Activated naive CD8-positive, alpha-beta T cell treated with anti-CD3 and anti-CD28 coated beads, Interleukin-2, amount 10 ng/mL, durations not matched to agents 7 days and 5 days (primary cell): ENCODE measurements at regions not wholly inside any gene's neighbourhood (a gene's known extent, or its start where the extent isn't known, plus 50 kb on each side); places are given as distances from the start of the nearest gene placed in this dataset.
A peak's percentile ranks its signal among the peaks of the same experiment; 100 is the strongest.

Source experiments
- ATAC-seq: fragments of 150-1000 bp; cut with Tn5 transposase; one replicate; pipeline ENCODE4 v1.10.0; 2021; ENCODE audit warnings: low read depth, moderate library complexity
- POLR2A ChIA-PET: fragments of 350-600 bp; sonication (Branson Sonifier 250); formaldehyde crosslinking; loops from one replicate; lab custom pipeline; 2021; ENCODE audit warnings: antibody characterized with exemption; lab: Charles Lee
- DNase-seq: peaks from one replicate; pipeline ENCODE4 v3.0.0; 2021
- H3K27ac Mint-ChIP-seq: one replicate; pipeline ENCODE4 v1.8.0; 2022; ENCODE audit warnings: mild to moderate bottlenecking, mixed read lengths
- H3K27me3 Mint-ChIP-seq: one replicate; pipeline ENCODE4 v1.8.0; 2022; ENCODE audit warnings: mild to moderate bottlenecking, moderate library complexity, mixed read lengths
- H3K36me3 Mint-ChIP-seq: one replicate; pipeline ENCODE4 v1.8.0; 2021; ENCODE audit warnings: mild to moderate bottlenecking, mixed read lengths
- H3K4me1 Mint-ChIP-seq: one replicate; pipeline ENCODE4 v1.8.0; 2021; ENCODE audit warnings: mixed read lengths
- H3K4me3 Mint-ChIP-seq: one replicate; pipeline ENCODE4 v1.8.0; 2022; ENCODE audit warnings: mild to moderate bottlenecking, moderate library complexity, mixed read lengths
- H3K9me3 Mint-ChIP-seq: one replicate; pipeline ENCODE4 v1.8.0; 2021; ENCODE audit warnings: mixed read lengths

DNA sequence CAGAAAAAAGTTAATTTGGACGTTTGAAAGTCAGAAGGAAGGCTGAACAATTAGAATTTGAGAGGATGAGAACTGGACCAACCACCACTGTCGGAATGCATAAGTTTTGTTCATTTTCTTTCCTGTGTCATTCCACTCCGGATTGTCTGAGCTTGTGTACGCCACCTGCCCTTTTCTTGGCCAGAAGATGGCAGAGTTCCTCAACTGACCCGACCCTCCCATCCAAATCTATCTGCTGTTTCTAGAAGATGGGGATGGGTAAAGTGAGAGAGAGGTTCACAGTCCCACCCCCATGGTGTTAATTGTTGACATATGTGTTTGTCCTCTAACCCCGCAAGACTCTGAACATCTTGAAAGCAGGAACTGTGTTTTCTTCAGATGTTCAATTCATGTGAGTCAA lies 388.0 kb downstream of the VRK1 start:
- Mint-ChIP-seq H3K9me3 (peaks cover 5% of the 10 kb centered on the region), H3K4me3 (no peak overlapping the region), H3K4me1 (peaks cover 7% of the 10 kb centered on the region), H3K27ac (no peak overlapping the region), H3K27me3 (peaks cover 20% of the 10 kb centered on the region), H3K36me3 (peaks cover 5% of the 10 kb centered on the region)
- DNase-seq (no peak), ATAC-seq (no peak)
- POLR2A ChIA-PET, result no interaction called here

DNA sequence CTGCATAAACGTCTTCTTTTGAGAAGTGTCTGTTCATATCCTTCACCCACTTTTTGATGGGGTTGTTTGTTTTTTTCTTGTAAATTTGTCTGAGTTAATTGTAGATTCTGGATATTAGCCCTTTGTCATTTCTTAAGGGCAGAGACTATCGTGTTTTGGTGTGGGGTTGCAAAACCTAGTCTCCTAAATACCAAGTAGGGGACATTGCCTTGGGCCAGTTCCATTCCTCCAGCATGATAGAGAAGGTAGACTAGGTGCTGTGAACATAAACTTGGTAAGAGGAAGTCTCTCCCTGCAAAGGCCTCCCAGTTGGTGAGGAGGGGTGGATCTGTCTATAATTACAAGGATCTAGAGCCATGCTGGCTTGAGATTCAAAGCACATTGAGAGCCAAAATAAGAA lies 390.7 kb downstream of the VRK1 start:
- Mint-ChIP-seq H3K4me1 (peaks cover 5% of the 10 kb centered on the region), H3K4me3 (no peak overlapping the region), H3K27ac (no peak overlapping the region), H3K9me3 (no peaks in the 10 kb centered on the region), H3K36me3 (no peaks in the 10 kb centered on the region), H3K27me3 (peaks cover 20% of the 10 kb centered on the region)
- POLR2A ChIA-PET, result no interaction called here
- no peak for ATAC-seq
- no peak for DNase-seq

DNA sequence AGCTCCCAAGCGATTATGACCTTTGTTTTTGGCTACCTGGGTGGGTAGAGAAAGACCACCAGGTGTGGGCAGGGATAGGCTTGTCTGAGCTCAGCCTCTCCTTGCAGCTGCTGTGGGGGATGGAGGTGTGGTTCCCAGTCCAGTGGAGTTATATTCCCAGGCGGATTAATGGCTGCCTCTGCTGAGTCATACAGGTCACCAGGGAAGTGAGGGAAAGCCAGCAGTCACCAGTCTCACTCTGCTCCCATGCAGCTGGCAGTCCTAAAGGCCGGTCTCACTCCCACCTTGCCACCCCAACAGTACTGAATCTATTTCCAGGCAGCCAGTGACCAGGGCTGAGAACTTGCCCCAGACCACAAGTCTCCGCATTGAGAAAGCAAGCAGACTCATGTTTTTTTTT lies 399.2 kb downstream of the VRK1 start:
- Mint-ChIP-seq H3K27me3 (peaks cover 8% of the 10 kb centered on the region), H3K4me1 (peaks cover 3% of the 10 kb centered on the region), H3K36me3 (peaks cover 6% of the 10 kb centered on the region), H3K27ac (no peak overlapping the region), H3K4me3 (no peak overlapping the region), H3K9me3 (peaks cover 26% of the 10 kb centered on the region)
- POLR2A ChIA-PET, result no interaction called here
- no peak for DNase-seq
- ATAC-seq, result no peak

DNA sequence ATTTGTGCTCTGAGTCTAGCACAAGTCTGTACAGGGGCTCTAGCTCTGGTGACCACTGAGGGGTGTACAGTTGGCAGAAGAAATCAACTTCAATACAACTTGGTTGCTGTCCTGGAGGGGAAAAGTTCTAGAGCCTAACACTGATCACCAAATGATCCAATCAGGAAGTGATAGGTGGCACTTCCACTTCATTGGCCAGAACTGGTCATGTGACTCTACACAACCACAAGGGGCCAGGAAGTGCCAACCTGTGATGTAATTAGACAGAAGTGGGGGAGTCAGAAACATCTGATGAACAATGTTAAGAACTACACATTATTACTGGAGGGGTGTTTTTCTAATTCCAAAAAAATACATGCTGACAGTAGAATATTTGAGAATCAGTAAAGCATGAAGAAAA lies 401.6 kb downstream of the VRK1 start:
- peak overlapping the region; percentile 32 for H3K27ac Mint-ChIP-seq
- POLR2A ChIA-PET, result no interaction called here
- peaks cover 2% of the 10 kb centered on the region for H3K36me3 Mint-ChIP-seq
- H3K4me3 Mint-ChIP-seq, result no peak overlapping the region
- ATAC-seq (no peak), DNase-seq (no peak)
- H3K27me3 Mint-ChIP-seq, result peaks cover 13% of the 10 kb centered on the region
- H3K9me3 Mint-ChIP-seq, result peaks cover 22% of the 10 kb centered on the region
- peaks cover 3% of the 10 kb centered on the region for H3K4me1 Mint-ChIP-seq

- H3K27ac Mint-ChIP-seq, result no peak overlapping the region
- peaks cover 16% of the 10 kb centered on the region for H3K27me3 Mint-ChIP-seq
- peaks cover 18% of the 10 kb centered on the region for H3K9me3 Mint-ChIP-seq
- DNase-seq (no peak), ATAC-seq (no peak)
- POLR2A ChIA-PET, result no interaction called here
- H3K36me3 Mint-ChIP-seq, result peaks cover 2% of the 10 kb centered on the region
- peaks cover 3% of the 10 kb centered on the region for H3K4me1 Mint-ChIP-seq
- no peak overlapping the region for H3K4me3 Mint-ChIP-seq
Measured at GRCh38 chr14:97200245-97200644, 403.1 kb downstream of the VRK1 start.

GRCh38 chr14:97206916-97207315 lies 409.7 kb downstream of the VRK1 start:
- Mint-ChIP-seq H3K4me3 (no peak overlapping the region), H3K4me1 (no peaks in the 10 kb centered on the region), H3K9me3 (peaks cover 2% of the 10 kb centered on the region), H3K27ac (no peak overlapping the region), H3K36me3 (no peaks in the 10 kb centered on the region), H3K27me3 (peaks cover 19% of the 10 kb centered on the region)
- POLR2A ChIA-PET, result no interaction called here
- ATAC-seq (no peak), DNase-seq (no peak)

DNA sequence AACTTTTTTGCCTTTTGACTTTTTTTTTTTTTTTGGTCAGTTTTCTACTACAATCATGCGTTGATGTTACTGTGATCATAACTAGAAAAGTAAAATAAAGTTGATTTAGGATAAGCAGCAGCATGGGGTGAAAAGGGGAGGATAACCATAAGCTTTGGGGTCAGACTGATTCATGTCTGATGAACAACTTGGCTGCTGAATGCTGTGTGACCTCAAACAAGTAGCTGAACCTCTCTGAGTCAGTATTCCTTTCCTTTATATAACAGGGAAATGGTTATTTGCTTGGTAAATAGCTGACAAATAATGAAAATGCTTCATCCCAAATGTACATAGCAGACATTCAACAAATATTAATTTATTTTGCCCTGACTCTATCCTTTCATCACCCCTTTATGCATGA lies 413.0 kb downstream of the VRK1 start:
- POLR2A ChIA-PET, result no interaction called here
- Mint-ChIP-seq H3K27ac (no peak overlapping the region), H3K4me1 (no peaks in the 10 kb centered on the region), H3K9me3 (peaks cover 2% of the 10 kb centered on the region), H3K27me3 (peaks cover 16% of the 10 kb centered on the region), H3K4me3 (no peak overlapping the region), H3K36me3 (no peaks in the 10 kb centered on the region)
- DNase-seq (no peak), ATAC-seq (no peak)

GRCh38 chr14:97212399-97212798 lies 415.2 kb downstream of the VRK1 start:
- H3K27me3 Mint-ChIP-seq, result peaks cover 25% of the 10 kb centered on the region
- ATAC-seq, result no peak
- H3K27ac Mint-ChIP-seq, result no peak overlapping the region
- H3K4me3 Mint-ChIP-seq, result no peak overlapping the region
- POLR2A ChIA-PET, result no interaction called here
- DNase-seq, result no peak
- H3K4me1 Mint-ChIP-seq, result peaks cover 2% of the 10 kb centered on the region
- no peaks in the 10 kb centered on the region for H3K9me3 Mint-ChIP-seq
- H3K36me3 Mint-ChIP-seq, result no peaks in the 10 kb centered on the region

GRCh38 chr14:97213720-97214119 lies 416.5 kb downstream of the VRK1 start:
- peaks cover 6% of the 10 kb centered on the region for H3K4me1 Mint-ChIP-seq
- H3K9me3 Mint-ChIP-seq, result no peaks in the 10 kb centered on the region
- peaks cover 32% of the 10 kb centered on the region for H3K27me3 Mint-ChIP-seq
- no peak overlapping the region for H3K4me3 Mint-ChIP-seq
- DNase-seq, result no peak
- ATAC-seq, result no peak
- no peak overlapping the region for H3K27ac Mint-ChIP-seq
- H3K36me3 Mint-ChIP-seq, result no peaks in the 10 kb centered on the region
- POLR2A ChIA-PET, result interaction anchor here (0.5 kb wide), 1 partner anchor 494 kb away, joined by 3 read pairs; no protein-coding TSS in a partner anchor

- H3K27ac Mint-ChIP-seq, result no peak overlapping the region
- DNase-seq (no peak), ATAC-seq (no peak)
- H3K4me3 Mint-ChIP-seq, result no peak overlapping the region
- peaks cover 2% of the 10 kb centered on the region for H3K36me3 Mint-ChIP-seq
- H3K4me1 Mint-ChIP-seq, result peaks cover 14% of the 10 kb centered on the region
- H3K9me3 Mint-ChIP-seq, result no peaks in the 10 kb centered on the region
- H3K27me3 Mint-ChIP-seq, result peaks cover 37% of the 10 kb centered on the region
- POLR2A ChIA-PET, result no interaction called here
Measured at GRCh38 chr14:97215263-97215969, 418.2 kb downstream of the VRK1 start.

DNA sequence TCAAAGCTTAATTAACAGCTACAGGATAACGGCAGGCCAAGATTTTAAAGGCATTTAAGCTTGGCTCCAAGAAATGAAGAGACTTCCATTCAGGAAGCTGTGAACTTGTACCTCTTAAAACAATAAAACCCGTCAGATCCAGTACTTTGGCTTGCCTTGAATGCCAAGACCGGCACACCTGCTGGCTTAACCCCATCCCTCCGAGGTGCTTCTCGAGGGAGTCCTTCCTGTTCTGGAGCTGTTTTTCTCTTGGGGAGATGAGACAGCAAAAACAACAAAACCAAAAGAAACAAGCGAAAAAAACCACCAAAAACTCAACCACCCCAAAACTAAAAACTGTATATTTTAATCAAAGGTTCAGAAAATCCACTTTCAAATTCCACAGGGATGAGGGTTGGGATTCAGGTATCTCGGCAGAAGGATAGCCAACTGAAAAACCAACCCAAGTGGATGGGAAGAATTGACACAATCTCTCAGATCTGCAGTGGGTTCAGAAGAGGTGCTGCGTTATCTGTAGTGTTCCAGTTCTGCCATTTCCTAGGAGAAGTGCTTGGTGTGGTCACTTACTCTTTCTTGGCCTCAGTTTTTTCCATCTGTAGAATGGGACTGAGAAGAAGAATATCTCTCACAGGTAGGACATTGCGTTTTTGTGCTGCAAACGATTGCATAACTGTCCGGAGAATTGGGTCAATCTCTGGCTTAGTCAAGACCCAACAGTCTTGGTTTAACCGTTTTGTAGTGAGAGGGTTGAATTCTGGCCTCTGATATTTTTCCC lies 420.1 kb downstream of the VRK1 start:
- H3K4me1 Mint-ChIP-seq, result peaks cover 14% of the 10 kb centered on the region
- H3K27ac Mint-ChIP-seq, result no peak overlapping the region
- H3K9me3 Mint-ChIP-seq, result no peaks in the 10 kb centered on the region
- no peak for DNase-seq
- H3K27me3 Mint-ChIP-seq, result peaks cover 45% of the 10 kb centered on the region
- ATAC-seq, result no peak
- H3K36me3 Mint-ChIP-seq, result peaks cover 2% of the 10 kb centered on the region
- POLR2A ChIA-PET, result no interaction called here
- no peak overlapping the region for H3K4me3 Mint-ChIP-seq

DNA sequence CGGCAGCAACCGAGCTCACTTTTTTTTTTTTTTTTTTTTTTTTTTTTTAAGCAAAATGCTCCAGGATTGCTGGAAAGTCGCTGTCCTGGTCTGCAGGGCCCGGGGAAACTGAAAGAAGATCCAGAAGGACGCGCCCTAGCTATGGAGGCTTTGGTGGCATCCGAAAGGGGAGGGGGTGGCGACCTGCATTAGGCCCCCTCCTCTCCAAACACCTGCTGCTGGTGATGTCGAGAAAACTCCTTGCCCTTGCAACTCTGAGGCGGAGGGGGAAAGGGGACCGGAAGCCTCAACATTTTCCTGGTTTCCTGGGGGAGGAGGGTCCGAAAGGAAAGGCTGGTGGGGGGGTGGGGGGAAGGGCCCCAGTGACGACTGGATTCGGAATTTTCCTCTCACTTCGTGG lies 421.1 kb downstream of the VRK1 start:
- POLR2A ChIA-PET, result no interaction called here
- H3K27me3 Mint-ChIP-seq, result peaks cover 45% of the 10 kb centered on the region
- H3K36me3 Mint-ChIP-seq, result peaks cover 2% of the 10 kb centered on the region
- DNase-seq (no peak), ATAC-seq (no peak)
- H3K4me1 Mint-ChIP-seq, result peaks cover 14% of the 10 kb centered on the region
- peak overlapping the region; percentile 80 for H3K4me3 Mint-ChIP-seq
- H3K9me3 Mint-ChIP-seq, result no peaks in the 10 kb centered on the region
- H3K27ac Mint-ChIP-seq, result no peak overlapping the region

DNA sequence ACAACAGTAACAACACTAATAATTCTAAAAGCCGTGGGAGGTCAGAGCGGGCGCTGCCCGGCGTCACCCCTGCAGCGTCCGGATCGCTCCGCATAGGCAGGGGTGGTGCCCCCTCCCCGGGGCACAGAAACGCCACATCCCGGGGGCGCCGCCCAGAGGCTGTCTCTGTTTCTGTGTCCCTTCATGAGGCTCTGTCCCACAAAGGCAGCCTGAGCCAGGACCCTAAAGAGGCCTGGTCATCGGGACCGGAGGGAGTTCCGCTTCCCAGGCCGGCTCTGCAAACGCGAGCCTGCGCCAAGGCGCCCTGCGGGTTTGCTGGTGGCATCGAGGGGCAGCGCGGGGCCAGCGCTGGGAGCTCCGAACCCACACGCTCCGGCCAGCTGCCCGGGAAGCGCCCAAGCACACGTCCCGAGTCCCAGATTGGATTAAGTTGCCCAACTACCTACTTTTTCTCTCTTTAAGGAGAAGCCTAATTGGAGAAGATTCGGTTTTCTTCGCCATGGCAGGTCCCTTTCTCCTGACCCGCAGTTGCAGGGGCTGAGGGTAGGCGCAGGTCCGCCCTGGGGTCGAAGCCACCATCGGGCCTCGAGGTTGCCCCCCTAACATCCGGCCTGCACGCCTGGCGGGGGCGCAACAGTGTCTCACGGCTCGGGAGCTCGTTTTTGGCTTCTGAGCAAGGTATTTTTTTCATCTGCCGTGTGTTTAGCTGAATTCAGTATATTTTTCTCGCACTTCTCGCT lies 421.7 kb downstream of the VRK1 start:
- H3K4me3 Mint-ChIP-seq, result peak overlapping the region; percentile 80
- POLR2A ChIA-PET, result interaction anchor here (0.7 kb wide), 2 partner anchors 400 to 1089 kb away, joined by 3 to 4 read pairs; no protein-coding TSS in a partner anchor
- ATAC-seq (peak; percentile 56), DNase-seq (peak; percentile 52)
- H3K36me3 Mint-ChIP-seq, result peaks cover 2% of the 10 kb centered on the region
- H3K27ac Mint-ChIP-seq, result no peak overlapping the region
- peaks cover 48% of the 10 kb centered on the region for H3K27me3 Mint-ChIP-seq
- H3K9me3 Mint-ChIP-seq, result no peaks in the 10 kb centered on the region
- H3K4me1 Mint-ChIP-seq, result peaks cover 14% of the 10 kb centered on the region
